ENCODE measurements at regions not wholly inside any gene's neighbourhood (a gene's known extent, or its start where the extent isn't known, plus 50 kb on each side); places are given as distances from the start of the nearest gene placed in this dataset.

DNA sequence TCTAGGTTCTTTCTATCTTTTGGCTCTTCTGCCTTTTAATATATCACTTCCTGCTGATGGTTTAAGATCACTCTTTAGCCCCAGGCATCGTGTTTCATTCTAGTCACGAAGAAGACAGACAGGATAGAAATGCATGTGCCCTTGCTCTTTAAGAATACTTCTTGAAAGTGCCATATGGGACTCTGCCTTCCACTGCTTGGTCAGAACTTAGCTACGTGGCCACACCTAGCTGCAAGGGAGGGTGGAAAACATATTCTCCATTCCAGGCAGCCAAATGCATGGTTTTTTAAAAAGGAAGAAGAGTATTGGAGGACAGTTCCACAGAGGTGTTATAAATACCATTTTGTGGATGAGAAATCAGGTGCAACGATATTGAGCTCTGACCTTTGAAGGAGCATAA, 143.3 kb downstream of the KLRB1 start:
- no peak for TF ChIP-seq EZH2phosphoT487 (IDR thresholded peaks at IDR 0.05; ENCODE audit: borderline replicate concordance)
- TF ChIP-seq, protein P1, sequence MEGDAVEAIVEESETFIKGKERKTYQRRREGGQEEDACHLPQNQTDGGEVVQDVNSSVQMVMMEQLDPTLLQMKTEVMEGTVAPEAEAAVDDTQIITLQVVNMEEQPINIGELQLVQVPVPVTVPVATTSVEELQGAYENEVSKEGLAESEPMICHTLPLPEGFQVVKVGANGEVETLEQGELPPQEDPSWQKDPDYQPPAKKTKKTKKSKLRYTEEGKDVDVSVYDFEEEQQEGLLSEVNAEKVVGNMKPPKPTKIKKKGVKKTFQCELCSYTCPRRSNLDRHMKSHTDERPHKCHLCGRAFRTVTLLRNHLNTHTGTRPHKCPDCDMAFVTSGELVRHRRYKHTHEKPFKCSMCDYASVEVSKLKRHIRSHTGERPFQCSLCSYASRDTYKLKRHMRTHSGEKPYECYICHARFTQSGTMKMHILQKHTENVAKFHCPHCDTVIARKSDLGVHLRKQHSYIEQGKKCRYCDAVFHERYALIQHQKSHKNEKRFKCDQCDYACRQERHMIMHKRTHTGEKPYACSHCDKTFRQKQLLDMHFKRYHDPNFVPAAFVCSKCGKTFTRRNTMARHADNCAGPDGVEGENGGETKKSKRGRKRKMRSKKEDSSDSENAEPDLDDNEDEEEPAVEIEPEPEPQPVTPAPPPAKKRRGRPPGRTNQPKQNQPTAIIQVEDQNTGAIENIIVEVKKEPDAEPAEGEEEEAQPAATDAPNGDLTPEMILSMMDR (conservative IDR thresholded peaks at IDR 0.05; ENCODE audit: low read length), result no peak

Data from Loucy (cell line).